Kidney (tissue), 13 donors: ENCODE measurements at regions not wholly inside any gene's neighbourhood (a gene's known extent, or its start where the extent isn't known, plus 50 kb on each side); places are given as distances from the start of the nearest gene placed in this dataset.

Source experiments
- DNase-seq, 5 donors: peaks; one replicate each; pipeline ENCODE4 v3.0.0-alpha.2; 2013 to 2020
- FAIRE-seq: peaks from 2 replicates; lab custom pipeline; 2012; peaks lifted over from hg19 to GRCh38; lab: Jason Lieb, UNC
- H3K27ac ChIP-seq, 2 donors: one replicate each; pipeline ENCODE4 v1.7.0; 2013; ENCODE audit warnings: low read depth in 2 of 2, low read length in 2 of 2, inconsistent platforms in 1 of 2
- H3K27me3 ChIP-seq: one replicate; pipeline ENCODE4 v1.7.1; 2013; ENCODE audit warnings: low read length, inconsistent platforms; ENCODE audit not compliant: control insufficient read depth, insufficient read depth
- H3K36me3 ChIP-seq, 3 donors: one replicate each; pipeline versions ENCODE4 v1.7.0 to v1.7.1; 2013; ENCODE audit warnings: low read length in 3 of 3, control low read depth in 1 of 3, inconsistent platforms in 1 of 3; ENCODE audit not compliant: insufficient read depth in 3 of 3, control insufficient read depth in 2 of 3
- H3K4me1 ChIP-seq, 3 donors: one replicate each; pipeline versions ENCODE4 v1.7.0 to v1.7.1; 2013; ENCODE audit warnings: low read length in 3 of 3, inconsistent platforms in 1 of 3, low read depth in 1 of 3; ENCODE audit not compliant: control insufficient read depth in 2 of 3, insufficient read depth in 2 of 3
- H3K4me3 ChIP-seq, 3 donors: one replicate each; pipeline versions ENCODE4 v1.7.0 to v1.8.1; 2013; ENCODE audit warnings: low read length in 3 of 3, control low read depth in 1 of 3, inconsistent platforms in 1 of 3
- H3K9ac ChIP-seq, 3 donors: one replicate each; pipeline versions ENCODE4 v1.7.0 to v1.7.1; 2013; ENCODE audit warnings: low read length in 3 of 3, control low read depth in 1 of 3, inconsistent platforms in 1 of 3
- H3K9me3 ChIP-seq, 3 donors: one replicate each; pipeline versions ENCODE4 v1.7.0 to v1.7.1; 2013; ENCODE audit warnings: low read length in 3 of 3, control low read depth in 1 of 3, inconsistent platforms in 1 of 3; ENCODE audit not compliant: control insufficient read depth in 2 of 3, insufficient read depth in 1 of 3
- intact Hi-C: fragments of 100-400 bp; cut with DNase I; formaldehyde crosslinking; loops from one replicate; pipeline ENCODE4 v1.11.1; 2022
- TF ChIP-seq, protein P1 (sequence below): IDR thresholded peaks from 3 replicates; pipeline ENCODE4 v1.5.1; 2012; ENCODE audit warnings: mild to moderate bottlenecking, moderate library complexity, borderline replicate concordance; ENCODE audit not compliant: insufficient read depth; ENCODE audit errors: extremely low read depth
- donor health status: control.
- donor health status: control.
- donor health status: control.
- donor health status: control.
- donor health status: control.
- donor health status: DM: yes; HTN: yes; CAD: no.
- donor health status: Normal renal cell carcinoma (clear cell type).

DNA sequence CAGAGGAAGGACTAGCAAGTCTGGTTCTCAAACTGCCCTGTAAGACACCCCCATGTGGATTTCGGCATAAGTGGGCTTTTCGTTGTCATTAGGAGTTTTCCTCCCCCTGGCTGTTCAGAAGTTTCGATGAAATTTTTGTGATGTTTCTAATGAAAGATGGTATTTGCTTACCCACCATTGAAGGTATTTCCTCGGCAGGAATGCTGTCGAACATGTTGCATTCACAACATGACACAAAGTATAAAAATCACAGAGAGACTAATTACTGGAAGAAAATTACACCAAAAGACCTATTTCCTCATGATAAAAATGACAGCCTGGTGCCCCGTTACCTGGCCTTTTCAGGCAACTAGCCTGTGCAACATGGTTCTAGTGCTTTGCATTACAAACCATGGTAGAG is 144.9 kb downstream of the TXNL1 start:
- DNase-seq (no peak), FAIRE-seq (no peak)
- H3K36me3 ChIP-seq = no peaks in the 10 kb centered on the region
- TF ChIP-seq, protein P1, sequence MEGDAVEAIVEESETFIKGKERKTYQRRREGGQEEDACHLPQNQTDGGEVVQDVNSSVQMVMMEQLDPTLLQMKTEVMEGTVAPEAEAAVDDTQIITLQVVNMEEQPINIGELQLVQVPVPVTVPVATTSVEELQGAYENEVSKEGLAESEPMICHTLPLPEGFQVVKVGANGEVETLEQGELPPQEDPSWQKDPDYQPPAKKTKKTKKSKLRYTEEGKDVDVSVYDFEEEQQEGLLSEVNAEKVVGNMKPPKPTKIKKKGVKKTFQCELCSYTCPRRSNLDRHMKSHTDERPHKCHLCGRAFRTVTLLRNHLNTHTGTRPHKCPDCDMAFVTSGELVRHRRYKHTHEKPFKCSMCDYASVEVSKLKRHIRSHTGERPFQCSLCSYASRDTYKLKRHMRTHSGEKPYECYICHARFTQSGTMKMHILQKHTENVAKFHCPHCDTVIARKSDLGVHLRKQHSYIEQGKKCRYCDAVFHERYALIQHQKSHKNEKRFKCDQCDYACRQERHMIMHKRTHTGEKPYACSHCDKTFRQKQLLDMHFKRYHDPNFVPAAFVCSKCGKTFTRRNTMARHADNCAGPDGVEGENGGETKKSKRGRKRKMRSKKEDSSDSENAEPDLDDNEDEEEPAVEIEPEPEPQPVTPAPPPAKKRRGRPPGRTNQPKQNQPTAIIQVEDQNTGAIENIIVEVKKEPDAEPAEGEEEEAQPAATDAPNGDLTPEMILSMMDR = no peak
- intact Hi-C loops = no loop called here
- no peak overlapping the region for H3K9ac ChIP-seq
- no peaks in the 10 kb centered on the region for H3K4me1 ChIP-seq
- H3K27ac ChIP-seq = no peak overlapping the region
- no peaks in the 10 kb centered on the region for H3K9me3 ChIP-seq
- H3K4me3 ChIP-seq = no peak overlapping the region
- H3K27me3 ChIP-seq = no peaks in the 10 kb centered on the region

DNA sequence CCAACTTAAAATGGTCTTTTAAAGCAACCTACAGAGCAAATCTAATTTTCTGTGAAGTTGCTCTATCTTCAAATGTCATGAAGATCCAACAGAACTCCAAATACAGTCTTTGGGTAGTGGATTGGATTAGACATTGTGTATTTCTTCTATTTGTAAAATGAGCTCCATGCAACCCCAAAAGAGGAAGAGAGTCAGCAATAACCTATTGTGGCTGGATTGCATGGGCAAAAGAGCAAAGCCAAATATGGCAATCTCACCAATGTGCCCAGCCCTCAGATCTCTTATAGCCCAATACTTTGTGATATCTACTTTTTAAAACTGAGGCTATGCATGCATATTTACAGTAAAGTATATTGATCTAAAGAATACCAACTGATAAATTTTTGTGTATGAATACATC is 146.3 kb downstream of the TXNL1 start:
- H3K4me3 ChIP-seq = no peak overlapping the region
- H3K9me3 ChIP-seq = no peaks in the 10 kb centered on the region
- DNase-seq (no peak), FAIRE-seq (no peak)
- no peak overlapping the region for H3K9ac ChIP-seq
- no peak overlapping the region for H3K27ac ChIP-seq
- TF ChIP-seq, protein P1 = no peak
- H3K4me1 ChIP-seq = no peaks in the 10 kb centered on the region
- no peaks in the 10 kb centered on the region for H3K27me3 ChIP-seq
- intact Hi-C loops = no loop called here
- H3K36me3 ChIP-seq = no peaks in the 10 kb centered on the region

DNA sequence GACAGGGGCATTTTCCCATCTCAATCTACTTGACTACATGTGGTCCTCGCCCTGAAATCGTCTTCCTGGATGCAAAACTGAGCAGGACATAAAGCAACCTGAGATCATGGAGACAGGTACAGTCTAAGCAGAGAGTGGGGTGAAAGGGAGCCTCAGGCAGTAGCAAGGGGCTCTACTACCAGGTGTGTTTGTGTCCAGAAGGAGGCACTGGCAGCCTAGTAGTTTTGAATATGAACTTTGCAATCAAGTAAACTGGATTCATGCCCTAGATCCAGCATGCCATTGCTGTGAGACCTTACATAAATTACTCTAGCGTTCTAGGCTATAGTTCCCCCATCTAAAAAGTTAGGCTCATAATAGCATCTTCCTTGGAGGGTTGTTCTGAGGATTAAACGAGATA is 147.4 kb downstream of the TXNL1 start:
- no peak overlapping the region for H3K4me3 ChIP-seq
- intact Hi-C loops = no loop called here
- H3K9ac ChIP-seq = no peak overlapping the region
- no peaks in the 10 kb centered on the region for H3K36me3 ChIP-seq
- FAIRE-seq = no peak
- H3K9me3 ChIP-seq = no peaks in the 10 kb centered on the region
- no peaks in the 10 kb centered on the region for H3K27me3 ChIP-seq
- no peak overlapping the region for H3K27ac ChIP-seq
- no peaks in the 10 kb centered on the region for H3K4me1 ChIP-seq
- TF ChIP-seq, protein P1 = no peak
- no peak for DNase-seq

DNA sequence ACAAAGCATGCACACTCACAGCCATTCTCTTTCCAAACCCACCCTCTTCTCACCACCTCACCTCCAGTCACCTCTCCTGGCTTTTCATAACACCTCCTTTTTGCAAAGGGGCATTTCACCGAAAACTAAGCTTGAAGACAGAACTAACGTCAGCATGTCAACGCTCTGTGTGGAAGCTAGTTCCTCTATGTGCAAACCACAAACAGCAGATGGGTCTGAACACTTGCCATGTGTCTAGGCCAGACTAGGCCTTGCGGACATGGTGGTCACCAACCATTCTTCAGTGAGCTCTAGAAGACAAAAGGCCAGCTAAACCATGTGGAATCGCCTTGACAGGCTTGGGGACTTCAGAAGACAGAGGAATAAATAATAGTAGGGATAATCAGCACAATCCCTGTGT is 148.5 kb downstream of the TXNL1 start:
- Histone ChIP-seq H3K27me3 (no peaks in the 10 kb centered on the region), H3K4me3 (no peak overlapping the region), H3K9me3 (no peaks in the 10 kb centered on the region), H3K4me1 (no peaks in the 10 kb centered on the region), H3K36me3 (no peaks in the 10 kb centered on the region), H3K27ac (no peak overlapping the region), H3K9ac (no peak overlapping the region)
- intact Hi-C loops = no loop called here
- FAIRE-seq (no peak), DNase-seq (no peak)
- TF ChIP-seq, protein P1 = no peak
